NCI-H2081 (cell line): ENCODE measurements at regions not wholly inside any gene's neighbourhood (a gene's known extent, or its start where the extent isn't known, plus 50 kb on each side); places are given as distances from the start of the nearest gene placed in this dataset.
A peak's percentile ranks its signal among the peaks of the same experiment; 100 is the strongest.
"Not testable (repeated sequence)": the region's sequence is repeated elsewhere in the genome, so short reads cannot be mapped to it uniquely, and the experiment has no call there.

ENCODE experiments used
- DNase-seq, 2 experiments: peaks; one replicate each; lab custom pipeline; 2025; lab: John Stamatoyannopoulos, UW

DNA sequence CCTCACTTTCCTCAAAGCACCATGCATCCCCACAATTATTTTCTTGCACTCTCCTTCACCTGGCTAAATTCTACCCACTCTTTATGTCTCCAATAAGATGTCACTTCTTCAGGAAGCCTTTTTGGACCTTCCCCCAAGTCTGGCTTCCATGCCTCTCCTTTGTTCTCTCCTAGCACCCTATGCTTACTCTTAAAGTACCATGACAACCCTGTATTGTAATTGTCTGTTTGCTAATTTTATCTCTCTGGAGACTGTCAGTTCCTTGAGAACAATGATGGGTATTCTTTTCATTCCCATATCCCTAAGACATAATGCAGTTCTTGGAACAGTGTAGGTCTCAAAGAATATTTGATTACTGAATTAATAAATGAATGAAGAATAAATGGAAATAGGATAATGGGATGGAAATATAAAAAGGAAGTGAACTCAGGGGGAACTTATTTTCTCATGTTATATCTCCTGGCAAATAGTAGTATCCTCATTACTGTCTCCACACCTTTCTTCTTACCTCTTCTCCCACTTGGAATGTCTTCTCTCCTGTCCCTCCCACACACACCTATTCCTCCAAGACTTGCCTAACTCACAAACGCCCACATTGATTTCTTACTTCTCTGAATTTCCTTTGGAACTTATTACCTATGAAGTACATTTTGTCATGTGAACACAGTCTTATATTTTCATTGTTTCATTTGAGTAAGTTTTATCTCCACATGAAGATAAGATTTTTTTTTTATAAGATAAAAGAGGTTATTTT, 499.1 kb downstream of the NFIB start:
- DNase-seq = no peak

DNA sequence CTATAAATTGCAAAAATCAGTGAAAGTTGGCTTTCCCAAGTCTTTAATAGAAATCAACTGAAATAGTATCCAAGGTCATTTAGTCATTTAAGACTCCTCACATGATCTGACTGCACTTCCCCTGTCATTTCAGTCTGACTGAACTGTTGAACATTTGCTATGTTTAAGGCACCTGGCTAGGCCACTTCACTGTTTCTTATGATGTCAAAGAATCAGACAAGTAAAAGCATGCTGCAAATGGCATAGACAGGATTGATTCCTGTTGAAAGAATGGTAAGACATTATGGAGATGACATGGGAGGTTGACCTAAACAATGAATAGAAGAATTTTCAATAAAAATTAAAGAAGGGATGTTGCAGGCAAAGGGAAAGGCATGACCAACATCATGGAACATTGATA, 502.1 kb downstream of the NFIB start:
- no peak for DNase-seq

DNA sequence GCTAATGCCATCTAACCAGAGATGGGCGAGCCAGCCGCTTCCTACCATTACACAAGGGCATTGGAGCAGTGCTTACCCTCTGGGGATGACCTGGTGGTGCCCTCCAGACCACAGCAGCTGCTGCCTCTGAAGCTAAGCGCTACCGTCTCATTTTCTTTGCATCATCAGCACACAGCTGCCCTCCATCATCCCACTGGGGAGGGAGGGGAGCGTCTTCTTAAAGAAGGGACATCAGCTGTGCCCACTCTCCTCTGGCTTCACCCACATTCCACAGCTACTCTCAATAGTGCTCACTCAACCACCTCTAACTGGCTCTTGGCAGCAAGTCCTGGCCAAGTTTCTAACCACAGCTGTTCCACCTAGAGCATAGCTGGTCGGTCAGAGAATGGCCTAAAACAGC, 503.4 kb downstream of the NFIB start:
- DNase-seq = no peak

GRCh38 chr9:13809401-13809800, 504.5 kb downstream of the NFIB start:
- DNase-seq = no peak

DNA sequence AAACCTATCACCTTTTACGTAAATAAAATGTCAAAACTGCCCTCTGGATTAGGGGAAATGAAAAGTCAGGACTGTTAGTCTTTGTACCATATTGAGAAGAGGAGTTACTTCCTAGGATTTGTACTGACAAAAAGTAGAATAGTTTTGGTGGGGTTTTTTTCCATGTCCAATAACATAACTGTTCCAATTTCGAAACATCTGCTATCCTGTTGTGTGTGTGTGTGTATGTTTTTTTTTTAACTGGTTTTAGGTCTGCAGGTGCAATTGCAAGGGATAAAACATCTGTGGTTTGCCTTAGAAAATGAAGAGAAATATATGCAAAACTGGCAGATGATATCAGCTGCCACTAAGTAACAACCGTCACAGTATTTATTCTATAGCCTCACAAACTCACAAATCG, 506.8 kb downstream of the NFIB start:
- DNase-seq = no peak

DNA sequence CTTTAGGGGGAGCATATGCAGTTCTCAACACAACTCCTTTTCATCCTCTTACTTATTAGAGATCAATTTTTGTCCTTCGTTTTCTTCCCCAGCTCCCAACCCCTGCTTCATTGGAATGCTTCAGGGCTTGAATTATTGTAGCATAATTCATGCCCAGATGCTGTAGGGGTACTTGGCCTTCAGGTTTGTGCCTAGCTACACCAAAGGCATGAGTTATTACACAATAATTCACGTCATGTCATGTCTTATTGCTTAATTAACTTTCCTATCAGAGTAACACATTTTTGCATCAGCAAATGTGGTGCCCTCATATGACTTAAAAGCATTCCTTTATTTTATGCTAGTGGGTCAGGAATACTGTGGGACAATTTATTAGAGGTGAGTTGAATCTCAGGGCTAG, 507.2 kb downstream of the NFIB start:
- no peak for DNase-seq

GRCh38 chr9:13805546-13805945, 508.4 kb downstream of the NFIB start:
- no peak for DNase-seq

- DNase-seq = no peak
Observed at GRCh38 chr9:13804532-13804931, 509.4 kb downstream of the NFIB start.

- no peak for DNase-seq
Observed at GRCh38 chr9:13800776-13801175, 513.2 kb downstream of the NFIB start.

- DNase-seq = not testable (repeated sequence)
Observed at GRCh38 chr9:13797701-13798100, 516.2 kb downstream of the NFIB start.

- DNase-seq = no peak
Observed at GRCh38 chr9:13791816-13792215, 512.3 kb upstream of the MPDZ start.

GRCh38 chr9:13790055-13790454, 510.6 kb upstream of the MPDZ start:
- DNase-seq = no peak

DNA sequence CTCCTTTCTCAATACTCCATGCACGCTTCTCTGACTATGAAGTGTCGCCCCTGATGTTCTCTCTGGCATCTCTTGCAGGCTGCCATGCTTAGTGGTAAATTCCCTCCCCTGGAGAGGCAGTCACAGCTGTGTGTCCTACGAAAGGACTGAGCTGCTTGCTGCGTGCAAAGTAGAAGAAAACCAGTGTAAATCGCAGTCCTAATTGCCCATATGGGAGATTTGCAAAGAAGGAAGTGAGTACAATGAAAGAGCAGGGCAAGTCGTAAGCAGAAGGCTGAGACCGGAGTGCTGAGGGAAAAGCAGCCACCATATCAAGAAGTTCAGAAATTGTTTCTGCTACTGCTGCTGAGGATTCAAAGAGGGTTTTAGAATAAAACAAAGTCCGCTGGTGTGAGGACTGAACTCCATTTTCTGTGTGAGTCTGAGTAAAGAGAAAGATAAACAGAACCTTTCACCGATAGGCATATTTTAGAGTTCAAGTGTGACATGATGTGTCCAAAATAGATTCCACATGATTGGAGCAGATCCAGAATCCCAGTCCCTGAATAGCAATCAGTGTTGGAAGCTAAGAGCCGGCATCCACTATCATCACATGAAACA, 507.8 kb upstream of the MPDZ start:
- no peak for DNase-seq

- DNase-seq = no peak
Observed at GRCh38 chr9:13786711-13787110, 507.2 kb upstream of the MPDZ start.

GRCh38 chr9:13786131-13786530, 506.6 kb upstream of the MPDZ start:
- DNase-seq = no peak

DNA sequence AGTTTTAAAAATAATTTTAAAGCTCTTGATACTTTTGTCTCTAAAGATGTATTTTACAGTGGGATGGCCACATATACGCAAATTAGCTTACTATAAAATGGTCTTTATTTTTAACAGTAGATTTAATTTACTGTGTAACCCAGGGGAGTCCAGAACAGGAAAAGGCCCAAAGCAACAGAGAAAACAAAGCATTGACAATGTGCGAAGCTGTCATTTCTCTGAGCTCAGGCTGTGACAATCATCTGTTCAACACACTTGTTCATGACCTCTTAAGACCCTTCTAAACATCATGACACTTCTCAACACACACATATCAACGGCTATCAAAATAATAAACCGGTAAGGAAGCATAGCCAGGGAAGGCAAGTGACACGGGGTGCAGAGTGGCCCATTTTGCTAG, 499.6 kb upstream of the MPDZ start:
- DNase-seq = no peak

DNA sequence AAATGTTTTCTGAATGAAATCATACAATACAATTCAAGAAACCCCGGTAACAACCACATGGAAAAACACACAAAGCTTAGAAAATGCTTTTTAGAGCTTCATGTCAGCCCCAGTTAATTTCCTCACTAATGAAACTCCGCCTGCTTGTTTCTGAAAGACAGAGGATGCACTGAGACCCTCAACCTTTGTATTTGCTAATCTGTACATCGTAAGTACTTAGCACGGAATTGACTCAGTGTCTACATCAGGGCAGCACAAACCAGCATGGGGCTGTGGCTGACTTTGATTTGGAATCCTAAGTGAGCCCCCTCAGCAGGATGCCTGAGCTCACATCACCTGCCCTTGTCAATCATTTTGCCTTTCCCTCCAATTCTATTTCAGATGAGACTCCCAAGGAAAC, 499.1 kb upstream of the MPDZ start:
- DNase-seq = peak in 1 of 2 experiments; percentile 44

- DNase-seq = no peak
Observed at GRCh38 chr9:13770956-13771355, 491.5 kb upstream of the MPDZ start.

DNA sequence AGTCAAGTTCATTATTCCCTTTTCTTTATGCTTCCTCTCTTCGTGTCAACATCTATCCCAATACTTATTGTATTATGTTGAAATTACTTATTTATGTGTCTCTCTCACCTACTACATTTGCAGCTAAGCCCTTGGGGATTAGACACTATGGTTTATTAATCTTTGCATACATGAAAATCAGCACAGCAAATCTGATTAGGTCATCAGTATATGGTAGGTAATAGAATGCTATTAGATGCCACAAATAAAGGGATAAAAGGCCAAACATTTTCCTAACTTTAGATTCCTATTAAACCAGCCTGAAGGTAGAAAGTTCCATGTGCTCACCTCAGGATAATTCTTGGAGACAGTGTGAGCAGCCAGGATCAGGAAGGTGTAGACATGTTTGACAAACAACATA, 490.1 kb upstream of the MPDZ start:
- DNase-seq = no peak

DNA sequence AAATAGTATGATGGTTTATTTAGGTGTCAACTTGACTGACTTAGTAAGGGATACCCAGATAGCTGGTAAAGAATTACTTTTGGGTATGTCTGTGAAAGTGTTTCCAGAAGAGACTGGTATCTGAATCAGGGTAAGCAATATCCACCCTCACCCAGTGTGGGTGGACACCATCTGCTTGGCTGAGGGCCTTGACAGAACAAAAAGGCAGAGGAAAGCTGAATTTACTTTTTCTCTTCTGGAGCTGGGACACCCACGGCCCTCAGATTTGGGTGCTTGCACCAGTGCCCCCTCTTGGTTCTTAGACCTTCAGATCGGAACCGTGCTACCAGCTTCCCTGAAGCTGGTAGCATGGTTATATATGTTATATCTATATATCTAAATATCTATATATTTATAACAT, 489.5 kb upstream of the MPDZ start:
- DNase-seq = no peak

DNA sequence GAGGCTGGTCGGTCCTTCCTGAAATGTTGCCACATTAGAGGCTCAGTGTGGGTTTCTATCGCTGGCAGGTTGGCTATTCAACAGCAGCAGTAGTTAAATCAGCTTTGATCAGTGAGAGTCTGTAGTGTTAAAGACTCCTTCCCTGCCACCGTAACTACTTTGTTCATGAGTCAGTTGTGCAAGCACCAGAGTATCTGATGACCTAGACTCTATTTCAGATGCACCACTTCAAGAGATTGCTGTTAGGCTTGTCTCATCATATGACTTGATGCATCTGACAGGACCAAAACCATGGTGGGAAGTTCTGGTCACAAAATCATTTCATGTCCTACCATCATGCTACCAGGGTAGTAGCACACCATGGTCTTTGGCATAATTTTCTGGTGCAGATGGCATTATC, 482.7 kb upstream of the MPDZ start:
- no peak for DNase-seq

DNA sequence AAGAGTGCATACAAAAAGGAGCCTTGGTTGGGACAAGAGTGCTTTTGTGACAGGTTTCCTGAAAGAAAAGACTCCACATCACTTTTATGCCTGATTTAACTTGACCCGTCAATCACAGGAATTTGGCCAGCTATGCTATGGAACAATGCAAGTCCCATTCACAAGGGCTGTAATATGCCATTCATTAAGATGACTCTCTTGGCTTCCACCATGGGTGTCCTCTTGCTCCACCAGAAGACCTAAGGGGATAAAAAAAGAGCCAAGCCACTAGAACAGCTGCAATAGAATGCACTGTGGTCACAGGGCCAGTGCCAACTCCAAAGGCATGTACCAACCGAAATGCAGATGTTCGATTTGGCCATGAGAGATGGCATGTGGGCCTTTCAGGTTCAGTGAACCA, 480.1 kb upstream of the MPDZ start:
- no peak for DNase-seq

DNA sequence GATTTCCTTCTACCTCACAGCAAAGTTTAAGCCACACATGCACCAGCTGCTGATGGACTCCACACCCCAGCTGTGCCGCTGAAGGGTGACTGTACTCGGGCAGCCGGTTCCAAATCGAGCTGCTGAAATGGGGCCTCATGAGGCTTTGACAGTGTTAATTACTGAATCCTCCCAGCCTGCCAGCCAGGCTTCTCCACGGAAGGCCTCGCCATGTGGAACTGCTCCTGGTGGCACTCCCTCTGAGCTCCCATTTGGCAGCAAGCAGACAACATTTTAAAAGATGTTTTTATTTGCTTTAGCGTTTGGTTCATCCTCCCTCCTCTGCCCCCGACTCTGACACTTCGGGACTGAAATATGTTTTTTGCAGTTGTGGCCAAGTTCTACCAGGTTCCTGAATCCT, 479.4 kb upstream of the MPDZ start:
- no peak for DNase-seq

DNA sequence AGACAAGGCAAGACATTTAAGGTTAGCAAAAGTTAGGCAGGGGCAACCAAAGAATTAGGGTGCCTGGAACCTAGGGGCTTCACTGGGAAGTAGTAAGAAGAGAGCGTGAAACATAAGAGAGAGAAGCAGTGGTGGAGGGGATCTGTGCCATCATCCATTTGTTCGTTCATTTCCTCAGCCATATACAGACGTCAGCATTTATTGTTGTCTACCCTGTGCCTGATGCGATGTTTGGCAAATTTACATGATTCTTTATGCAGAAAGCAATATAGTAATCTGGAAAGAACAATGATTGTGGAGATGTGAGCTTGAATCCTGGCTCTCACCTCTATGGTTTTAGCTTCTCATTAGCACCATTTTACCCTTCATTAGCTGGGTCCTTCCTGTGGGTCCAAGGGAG, 477.5 kb upstream of the MPDZ start:
- no peak for DNase-seq
